MV-4-11 (cell line): ENCODE measurements at regions not wholly inside any gene's neighbourhood (a gene's known extent, or its start where the extent isn't known, plus 50 kb on each side); places are given as distances from the start of the nearest gene placed in this dataset.
A peak's percentile ranks its signal among the peaks of the same experiment; 100 is the strongest.

ENCODE experiments used
- DNase-seq: peaks from one replicate; lab custom pipeline; 2025; lab: John Stamatoyannopoulos, UW

DNA sequence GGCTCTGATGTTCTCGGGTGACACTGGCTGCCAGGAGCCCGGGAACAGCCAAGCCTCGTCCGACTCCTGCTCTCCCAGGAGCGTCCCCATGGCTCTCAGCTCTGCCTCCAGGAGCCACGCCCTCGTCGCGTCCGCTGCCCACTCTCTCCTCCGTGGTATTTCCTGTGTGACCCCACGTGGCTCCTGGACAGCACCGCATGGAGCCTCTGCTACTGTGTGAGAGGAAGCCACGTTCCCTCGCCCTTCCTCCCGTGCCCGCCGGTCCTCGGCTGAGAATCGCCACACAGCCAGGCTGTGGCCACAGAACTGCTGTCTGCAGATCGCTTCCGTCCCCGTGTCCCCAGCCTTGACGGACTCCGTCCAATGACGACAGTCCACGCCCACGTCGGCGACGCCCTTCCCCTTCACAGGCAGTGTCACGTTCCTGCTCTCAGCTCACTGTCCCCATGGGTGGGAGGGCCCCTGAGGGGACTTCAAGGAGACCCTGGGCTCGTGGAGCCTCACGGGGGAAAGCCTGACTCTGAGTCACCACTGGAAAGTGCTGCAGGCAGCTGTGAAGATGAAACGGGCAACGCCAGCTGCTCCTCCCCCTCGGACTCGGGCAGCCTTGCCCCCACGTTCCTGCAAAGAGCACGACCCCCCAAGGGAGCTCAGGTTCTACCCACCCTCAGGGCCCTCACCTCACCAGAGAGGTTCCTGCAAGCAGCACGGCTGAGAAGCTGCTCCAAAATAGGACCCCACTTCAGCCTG is 458.5 kb downstream of the BRD1 start:
- peak; percentile 77 for DNase-seq

DNA sequence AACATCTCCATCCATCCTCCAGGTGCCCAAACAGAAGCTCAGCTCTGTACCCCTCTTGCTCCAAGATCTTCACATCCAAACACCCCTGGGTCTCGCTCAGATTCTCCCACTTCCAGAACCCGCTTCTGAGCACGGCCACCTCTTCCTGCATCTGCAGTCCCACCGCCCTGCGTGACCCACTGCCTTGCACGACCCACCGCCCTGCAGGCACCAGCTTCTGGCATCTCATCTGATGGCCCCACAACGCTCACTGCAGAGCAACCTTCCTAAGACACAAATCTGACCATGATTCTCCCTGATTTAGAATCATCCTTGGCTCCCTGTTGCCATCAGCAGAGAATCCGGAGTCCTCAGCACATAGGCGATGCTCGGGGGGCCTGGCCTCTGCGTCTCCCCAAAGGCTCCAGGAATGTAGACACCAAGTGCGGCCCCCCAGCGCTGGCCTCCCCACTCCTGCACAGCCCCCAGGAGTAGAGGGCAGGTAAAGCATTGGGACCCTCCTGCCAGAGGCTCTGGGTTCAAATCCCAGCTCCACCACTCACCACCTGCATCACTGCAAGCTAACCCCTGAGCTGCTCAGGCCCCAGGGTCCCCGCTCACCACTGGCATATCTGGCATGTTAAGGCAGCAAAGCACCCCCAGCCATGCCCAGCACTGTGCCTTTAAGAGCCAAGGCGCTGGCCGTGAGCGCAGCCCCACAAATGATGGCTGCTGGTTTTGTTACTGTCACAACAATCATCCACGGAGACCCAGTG is 459.3 kb downstream of the BRD1 start:
- no peak for DNase-seq

DNA sequence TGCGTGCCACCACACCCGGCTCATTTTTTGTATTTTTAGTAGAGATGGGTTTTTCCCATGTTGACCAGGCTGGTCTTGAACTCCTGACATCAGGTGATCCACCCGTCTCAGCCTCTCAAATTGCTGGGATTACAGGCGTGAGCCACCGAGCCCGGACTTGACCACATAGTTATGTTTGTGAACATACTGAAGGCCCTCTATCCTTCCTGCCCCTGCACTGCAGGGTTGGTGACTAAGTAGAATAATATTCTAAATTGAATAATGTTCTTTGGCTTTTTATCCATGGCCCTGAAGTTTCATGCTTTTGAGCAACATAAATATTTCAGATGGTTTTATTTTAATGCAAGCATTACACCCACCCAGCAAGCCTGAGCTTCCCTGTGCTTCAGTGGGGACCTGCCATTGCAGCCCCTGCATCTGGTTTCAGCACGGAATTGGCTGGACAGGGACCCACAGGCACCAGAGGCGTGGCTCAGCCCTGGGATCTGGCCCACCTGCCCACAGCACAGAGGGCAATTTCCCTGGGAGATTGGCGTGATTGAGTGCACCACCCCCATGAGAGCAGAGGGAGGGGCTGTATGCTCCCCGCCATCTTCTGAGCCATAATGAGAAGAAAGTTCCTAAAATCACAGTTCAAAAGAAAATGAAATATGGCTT is 460.5 kb downstream of the BRD1 start:
- DNase-seq = no peak

DNA sequence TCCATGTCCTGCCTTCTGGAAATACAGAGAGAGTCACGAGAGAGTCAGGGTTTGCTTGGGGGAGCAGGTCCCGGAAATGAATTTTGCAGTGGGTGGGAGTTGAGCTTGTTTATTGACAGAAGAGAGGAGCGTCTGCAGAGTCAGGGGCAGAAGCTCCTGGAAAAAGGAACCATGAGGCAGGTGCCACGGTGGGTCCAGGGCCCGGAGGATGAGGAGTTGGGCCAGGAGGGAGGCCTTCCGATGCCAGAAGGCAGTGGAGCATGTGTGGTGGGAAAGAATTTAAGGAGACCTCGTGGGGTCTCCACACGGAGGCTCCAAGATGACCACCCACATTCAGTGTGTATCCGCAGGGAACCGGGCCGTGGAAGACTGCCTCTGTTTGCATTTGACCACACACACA is 461.2 kb downstream of the BRD1 start:
- no peak for DNase-seq

DNA sequence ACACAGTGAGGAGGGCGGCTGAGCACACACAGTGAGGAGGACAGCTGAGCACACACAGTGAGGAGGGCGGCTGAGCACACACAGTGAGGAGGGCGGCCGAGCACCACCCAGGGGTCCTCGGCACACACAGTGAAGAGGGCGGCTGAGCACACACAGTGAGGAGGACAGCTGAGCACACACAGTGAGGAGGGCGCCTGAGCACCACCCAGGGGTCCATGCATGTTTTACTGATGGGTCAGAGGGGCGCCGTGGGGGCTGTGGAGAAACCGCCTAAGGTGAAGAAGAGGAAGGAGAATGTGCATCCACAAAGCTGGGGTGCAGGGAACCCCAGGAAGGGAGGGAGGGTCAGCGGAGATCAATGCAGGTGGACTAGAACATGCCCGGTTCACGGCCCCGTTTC is 461.8 kb downstream of the BRD1 start:
- no peak for DNase-seq

DNA sequence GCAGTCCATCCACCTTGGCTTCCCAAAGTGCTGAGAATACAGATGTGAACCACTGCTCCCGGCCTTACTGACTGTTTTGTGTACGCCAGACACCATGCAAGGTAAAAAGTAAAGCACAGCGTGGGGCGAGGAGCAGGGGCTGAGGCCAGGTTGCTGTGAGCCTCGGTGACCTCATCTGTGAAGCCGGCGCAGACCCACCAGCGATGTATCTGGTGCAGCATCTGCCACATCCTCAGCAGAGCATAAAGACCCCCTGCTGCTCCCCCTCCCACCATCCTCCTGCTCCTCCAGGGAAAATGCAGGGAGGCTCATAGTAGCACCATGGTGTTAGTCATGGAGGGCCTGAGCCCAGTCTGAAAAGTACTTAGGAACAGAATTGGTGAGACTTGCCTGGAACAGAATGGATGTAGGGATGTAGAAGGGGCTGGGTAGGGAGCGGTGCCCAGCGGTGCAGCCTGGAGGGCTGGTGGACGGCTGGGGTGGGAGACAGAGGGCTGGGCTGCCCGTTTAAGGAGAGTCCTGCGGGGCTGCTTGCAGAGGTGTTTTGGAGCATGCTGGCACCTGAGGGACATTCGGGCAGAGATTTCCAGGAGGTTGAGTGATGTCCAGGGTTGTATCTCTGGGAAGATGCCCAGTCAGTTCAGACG is 462.4 kb downstream of the BRD1 start:
- no peak for DNase-seq

DNA sequence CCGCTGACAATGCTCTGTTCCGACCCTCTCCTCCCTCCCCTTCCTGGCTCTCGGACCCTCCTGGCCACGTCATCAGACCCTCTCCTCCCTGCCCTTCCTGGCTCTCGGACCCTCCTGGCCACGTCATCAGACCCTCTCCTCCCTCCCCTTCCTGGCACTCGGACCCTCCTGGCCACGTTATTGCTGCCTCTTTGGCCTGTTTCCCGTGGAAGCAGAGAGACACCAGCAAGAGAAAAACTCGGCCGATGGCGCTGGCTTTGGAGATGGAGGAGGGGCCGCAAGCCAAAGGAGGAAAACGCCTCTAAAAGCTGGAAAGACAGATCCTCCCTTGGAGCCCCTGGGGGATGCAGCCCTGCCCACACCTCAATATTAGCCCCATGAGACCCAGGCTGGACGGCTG is 463.3 kb downstream of the BRD1 start:
- no peak for DNase-seq

DNA sequence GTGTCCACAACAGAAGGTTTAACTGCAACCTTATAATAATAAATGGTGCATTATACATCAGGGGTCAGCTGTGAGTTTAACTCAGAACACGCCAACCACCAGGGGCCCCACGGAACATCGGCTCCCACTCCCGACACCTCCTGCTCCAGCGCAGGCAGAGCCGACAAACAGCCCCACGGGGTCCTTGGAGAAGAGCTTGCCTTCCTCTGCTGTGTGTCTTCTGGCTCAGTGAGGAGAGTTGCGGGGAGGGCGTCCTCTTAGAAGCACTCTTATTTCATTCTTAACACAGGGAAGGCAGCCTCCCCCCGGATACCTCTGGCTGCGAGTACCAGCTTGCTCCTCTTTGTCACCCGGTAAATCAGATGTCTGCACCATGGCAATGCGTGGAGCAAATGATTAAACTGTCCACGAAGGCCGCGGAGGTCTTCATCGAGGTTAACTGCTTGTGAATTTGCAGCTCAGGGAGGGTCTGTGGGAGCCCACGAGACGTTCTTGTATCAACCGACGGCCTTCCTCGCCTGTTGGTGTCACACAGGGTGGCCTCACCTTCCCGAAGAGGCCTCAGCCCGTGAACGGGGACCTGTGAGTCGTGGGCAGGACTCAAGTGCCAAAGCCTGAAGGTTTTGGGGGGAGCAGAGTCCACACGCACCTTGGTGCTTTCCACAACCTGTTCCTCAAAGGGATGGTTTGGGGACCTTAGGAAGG is 464.0 kb downstream of the BRD1 start:
- DNase-seq = no peak

DNA sequence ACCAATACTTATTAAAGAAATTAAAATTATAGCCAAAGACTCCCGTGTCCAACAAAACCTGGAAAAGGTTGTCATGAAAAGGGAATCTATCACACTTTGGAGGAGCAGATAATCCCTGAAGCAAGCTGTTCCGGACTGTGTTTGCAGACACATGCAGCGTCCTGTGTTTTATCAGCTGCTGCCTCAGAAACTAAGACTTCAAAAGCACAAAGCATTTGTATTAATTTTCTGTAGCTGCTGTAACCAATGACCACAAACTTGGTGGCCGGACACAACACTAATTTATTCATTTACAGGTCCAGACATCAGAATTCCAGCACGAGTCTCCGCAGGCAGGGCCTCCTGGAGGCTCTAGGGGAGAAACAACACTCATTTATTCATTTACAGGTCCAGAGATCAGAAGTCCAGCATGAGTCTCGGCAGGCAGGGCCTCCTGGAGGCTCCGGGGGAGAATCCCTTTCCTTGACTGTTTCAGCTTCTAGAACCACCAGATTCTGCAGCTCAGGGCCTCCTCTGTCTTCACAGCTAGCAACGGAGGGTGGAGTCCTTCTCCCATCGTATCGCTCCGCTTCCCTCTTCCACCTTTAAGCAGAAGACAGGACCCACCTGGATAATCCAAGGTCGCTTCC is 465.3 kb downstream of the BRD1 start:
- DNase-seq = no peak

DNA sequence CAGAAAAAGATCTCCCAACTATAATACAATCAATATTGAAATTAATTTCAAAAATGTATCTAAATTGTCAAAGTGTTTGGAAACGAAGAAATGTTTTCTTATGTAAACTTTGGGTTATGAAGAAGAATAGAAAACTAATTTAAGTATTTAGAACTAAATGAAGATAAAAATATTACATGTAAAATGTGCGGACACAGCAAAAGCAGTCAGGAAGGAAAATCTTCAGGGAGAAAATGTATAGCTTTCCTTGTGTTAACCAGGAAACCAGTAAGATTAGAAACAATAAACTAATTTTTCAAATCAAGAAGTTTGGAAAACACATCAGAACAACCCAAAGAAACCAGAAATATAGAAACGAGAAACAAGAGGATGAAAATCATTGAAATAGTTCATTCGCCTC is 466.5 kb downstream of the BRD1 start:
- no peak for DNase-seq

DNA sequence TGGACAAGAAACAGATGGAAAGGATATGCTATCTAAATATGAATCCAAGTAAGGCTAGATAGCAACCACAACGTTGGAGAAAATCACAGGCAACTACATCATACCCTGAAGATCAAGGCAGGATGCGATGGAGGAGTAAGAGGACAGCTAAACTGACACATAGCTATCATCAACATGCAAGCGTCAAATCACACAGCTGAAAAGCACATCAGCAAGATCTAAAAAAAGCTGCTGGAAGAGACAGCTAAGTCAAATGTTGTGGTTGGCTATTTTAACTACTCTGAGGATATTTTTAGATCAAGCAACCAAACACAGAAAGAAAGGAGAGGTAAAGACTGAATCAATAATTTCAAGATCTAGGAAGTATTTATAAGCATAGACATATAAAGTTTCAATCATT is 466.9 kb downstream of the BRD1 start:
- no peak for DNase-seq

DNA sequence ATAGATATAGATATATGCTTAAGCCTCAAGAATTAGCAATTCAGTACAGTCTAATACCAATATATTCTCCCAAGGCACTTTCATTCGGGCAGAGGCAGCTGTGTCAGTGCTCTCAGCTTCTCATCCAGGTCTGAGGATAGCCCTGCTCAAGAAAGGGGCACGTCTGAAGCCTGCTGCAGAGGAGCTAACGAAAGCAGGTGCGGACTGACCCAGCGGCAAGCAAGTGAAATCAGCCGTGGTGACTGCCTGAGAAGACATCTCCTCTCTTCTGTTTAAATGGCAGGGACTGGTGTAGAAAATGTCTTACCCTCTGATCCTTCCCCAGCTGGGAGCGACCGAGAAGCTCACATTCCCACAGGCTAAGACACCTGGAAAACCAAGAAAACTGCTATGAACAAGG is 468.6 kb downstream of the BRD1 start:
- no peak for DNase-seq

DNA sequence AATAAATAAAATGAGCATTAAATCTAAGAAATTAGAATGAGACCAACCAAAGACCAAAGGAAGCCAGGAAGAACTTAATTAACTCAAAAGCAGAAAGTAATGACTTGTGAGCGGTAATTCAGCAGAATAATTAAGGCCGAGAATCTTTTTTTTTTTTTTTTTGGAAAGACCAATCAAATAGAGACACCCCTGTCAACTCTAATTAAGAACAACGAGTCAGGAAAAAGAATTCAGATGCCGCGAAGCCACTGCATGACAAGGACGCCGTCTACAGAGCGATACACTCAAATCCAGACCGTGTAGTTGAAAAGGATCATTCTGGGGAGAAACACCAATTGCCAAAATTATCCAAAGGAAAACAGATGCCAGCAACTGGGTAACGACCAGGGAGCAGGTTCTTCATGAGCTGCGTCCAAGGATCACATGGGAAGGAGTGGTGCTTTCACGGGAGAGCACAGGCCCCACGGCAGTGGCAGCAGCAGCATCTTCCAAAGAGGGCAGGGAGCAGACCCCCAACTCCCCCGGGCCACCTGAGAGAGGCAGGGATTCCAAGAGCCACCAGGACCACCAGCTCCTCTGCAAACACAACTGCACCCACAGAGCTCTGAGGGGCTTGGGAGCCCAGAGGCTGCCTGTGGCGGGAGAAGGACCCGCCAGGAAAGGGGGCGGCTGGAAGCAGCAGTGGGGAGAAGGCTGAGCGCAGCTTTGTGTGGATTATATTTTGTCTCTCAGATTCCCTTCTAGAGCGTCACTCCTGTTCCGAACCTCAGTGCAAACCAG is 469.8 kb downstream of the BRD1 start:
- DNase-seq = no peak

DNA sequence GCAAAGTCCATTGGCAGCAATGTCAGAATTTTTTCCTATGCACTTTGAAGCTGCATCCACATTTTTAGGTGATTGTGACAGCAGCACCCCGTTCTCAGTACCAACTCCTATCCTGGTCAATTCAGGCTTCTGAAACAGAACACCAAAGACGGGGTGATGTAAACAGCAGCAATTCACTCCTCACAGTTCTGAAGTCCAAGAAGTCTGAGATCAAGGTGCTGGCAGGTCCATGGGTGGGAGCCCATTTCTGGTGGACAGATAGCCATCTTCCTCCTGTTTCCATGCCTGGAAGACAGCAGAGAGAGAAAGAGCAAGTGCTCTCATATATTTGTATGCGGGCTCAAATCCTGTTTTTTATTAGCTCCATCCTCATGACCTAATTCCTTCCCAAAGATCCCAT is 471.2 kb downstream of the BRD1 start:
- no peak for DNase-seq

DNA sequence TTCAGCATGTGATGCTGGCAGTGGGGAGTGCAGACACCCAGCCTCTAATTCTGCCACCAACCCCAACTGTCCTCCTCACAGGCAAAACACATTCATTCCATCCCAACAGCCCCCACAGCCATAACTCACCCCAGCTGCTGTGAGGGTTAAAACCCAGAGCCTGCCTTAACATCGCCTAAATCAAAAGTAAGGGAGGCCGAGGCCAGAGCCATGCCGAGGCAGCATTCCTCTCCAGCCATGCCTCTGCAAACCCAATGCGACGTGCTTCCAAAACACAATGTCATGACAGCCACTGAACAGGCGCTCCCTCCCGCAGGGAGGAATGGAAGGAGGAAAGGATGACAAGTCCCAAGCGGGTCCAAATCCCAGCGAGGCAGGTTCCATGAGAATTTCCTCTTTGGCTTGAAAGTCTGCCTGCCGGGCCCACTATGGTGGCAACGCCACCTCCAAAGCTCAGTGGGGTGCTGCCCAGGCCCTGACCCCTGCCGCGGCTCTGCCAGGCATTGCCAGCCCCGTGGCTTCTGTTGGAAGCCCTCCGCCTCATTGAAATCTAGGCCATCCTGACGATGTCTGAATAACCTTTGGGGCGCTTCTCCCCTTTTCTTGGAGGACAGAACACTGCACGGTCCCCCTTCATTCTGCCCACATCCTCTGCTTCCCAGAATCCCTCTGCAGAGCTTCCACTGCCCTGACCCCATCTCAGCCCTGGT is 472.3 kb downstream of the BRD1 start:
- no peak for DNase-seq

DNA sequence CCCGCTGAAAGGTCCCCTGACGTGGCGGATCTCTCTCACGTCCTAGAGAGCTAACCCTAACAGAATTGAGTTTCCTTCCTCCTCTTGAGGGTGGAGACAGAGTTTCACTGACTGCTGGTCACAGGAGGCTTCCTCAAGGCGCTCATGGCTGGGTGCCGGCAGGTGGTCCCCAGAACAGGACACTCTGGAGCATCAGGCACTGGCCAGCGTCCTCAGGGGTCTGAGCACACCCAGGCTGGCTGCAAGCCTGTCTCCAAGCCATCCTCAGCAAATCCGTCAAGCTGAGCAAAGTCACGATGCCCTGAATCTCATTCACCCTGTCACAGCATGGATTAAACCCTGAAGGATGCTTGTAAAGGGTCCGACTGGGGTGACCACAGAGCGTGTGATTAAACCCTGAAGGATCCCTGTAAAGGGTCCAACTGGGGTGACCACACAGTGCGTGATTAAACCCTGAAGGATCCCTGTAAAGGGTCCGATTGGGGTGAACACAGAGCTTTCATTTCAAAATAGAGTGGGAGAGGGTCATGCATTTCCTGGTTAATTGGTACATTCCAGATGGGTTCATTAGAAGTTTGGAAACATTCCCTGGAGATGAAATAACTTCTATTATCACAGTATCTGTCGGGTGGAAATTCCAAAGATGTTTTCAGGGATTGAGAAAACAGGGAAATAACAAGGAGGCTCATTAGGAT is 473.0 kb downstream of the BRD1 start:
- no peak for DNase-seq

DNA sequence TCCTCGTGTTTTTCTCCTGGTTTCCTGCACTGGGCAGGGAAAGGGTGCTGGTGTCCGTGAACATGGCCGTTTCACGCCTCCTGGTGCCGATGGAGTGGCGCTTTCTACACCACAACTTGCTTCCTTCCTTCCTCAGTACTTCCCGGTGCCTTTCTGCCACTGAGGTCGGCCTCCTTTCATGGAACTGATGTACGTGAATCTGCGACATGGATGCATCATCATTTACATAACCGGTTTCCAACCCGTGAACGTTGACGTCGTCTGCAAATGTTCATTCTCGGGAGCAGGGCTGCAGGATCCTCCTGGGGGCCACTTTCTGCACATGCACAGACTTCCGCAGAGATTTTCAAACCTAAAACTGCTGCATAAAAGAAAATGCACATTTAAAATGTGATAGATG is 474.4 kb downstream of the BRD1 start:
- no peak for DNase-seq

DNA sequence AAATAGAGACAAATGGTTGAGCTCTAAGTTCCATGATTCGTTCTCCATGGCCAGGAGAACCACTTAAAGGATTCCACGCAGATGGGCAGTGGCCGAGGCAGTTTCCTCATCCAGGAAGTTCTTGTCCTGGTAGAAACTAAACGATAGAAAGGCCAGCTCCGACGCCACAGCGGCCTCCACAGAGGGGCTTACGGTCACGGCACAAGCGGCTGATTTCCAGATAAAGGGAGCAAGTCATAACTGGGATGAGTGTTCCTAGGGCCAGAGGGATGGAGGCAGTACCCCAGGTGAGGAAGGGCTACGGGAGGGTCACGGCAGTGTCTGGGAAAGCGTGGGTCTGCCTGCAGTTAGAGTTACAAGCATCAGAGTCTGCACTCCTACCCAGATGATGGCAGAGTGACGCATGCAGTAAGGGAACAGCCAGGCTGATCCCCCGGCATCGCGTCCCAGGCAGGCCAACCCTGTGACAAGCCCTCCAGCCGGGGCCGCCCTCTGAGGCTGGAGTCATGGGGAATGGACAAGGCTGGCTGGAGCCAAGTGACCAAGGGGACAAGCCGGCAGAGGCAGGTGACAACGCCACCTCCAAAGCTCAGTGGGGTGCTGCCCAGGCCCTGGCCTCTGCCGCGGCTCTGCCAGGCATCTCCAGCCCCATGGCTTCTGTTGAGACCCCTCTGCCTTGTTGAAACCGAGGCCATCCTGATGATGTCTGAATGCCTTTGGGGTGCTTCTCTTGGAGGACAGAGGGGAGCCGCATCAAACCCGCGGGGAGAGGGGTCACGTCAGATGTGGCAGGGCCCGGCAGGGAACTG is 475.1 kb downstream of the BRD1 start:
- DNase-seq = no peak

DNA sequence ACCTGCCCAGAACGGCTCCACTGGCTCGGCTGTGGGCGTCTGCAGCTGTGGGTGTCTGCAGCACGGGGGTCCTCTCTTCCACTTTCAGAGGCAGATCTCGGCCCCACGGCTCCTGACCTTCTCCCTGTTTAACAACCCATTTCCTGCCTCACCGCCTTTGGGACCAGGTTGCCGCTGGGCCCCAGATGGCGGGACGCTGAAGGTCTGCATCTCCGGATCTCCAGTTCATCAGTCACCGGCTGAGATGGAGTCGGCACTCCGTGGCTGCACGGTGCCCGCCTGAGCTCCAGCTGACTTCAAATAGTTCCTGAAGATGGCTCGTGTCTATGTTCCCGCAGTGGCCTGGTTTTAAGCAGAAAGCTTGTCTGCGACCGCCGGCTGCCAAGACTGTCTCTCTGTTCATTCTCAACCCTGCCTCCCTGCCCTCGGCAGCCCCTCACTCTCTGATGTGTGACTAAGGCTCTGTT is 475.9 kb downstream of the BRD1 start:
- no peak for DNase-seq
